OCI-LY3 (cell line): ENCODE measurements at regions not wholly inside any gene's neighbourhood (a gene's known extent, or its start where the extent isn't known, plus 50 kb on each side); places are given as distances from the start of the nearest gene placed in this dataset.

Experiments
- CTCF ChIP-seq: fragments of 200-600, 300-600 bp; sonication (generic); IDR thresholded peaks from 2 replicates; pipeline ENCODE4 v1.5.1; 2014; ENCODE audit warnings: antibody characterized with exemption, low read length, low read depth
- EZH2phosphoT487 ChIP-seq: fragments of 200-600 bp; shearing (Covaris generic); IDR thresholded peaks from 2 replicates; pipeline ENCODE4 v1.6.1; 2018; ENCODE audit warnings: antibody characterized with exemption, mixed run types, low read depth

DNA sequence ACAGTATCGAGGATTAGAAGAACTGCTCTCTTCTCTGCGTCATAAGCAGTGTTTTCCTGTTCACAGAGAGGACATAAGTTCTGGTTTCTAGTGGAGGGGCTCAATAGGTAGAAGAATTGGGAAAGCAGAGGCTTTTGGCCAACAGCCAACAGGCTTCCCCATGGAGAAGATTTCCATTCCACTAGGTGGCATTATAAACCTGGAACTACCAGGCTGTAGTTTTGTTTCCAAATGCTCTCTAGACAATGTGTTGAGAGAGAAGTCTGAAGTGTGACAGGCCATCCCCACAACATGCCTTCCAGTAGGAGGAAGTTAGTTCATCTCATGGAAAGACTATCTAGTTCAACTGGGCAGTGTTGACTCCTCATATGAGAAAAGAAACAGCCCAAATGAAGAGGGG, 63.8 kb upstream of the ANXA10 start:
- TF ChIP-seq CTCF (peak; percentile 31), EZH2phosphoT487 (no peak)
